ENCODE measurements at regions not wholly inside any gene's neighbourhood (a gene's known extent, or its start where the extent isn't known, plus 50 kb on each side); places are given as distances from the start of the nearest gene placed in this dataset.

GRCh38 chr5:54909911-54910870, 75.2 kb downstream of the ESM1 start:
- H3K4me1 ChIP-seq: no peaks in the 10 kb centered on the region
- no peak for DNase-seq
- intact Hi-C loops (cut with DNase I): loop anchor here (10.0 kb wide), 1 partner anchor 245 kb away; no protein-coding TSS in a partner anchor
- 70 to 76% methylated on average over 4 of the region's 4 CpGs for WGBS, 2 donors
- H3K27me3 ChIP-seq: peaks cover 0 to 59% (median 0%) of the 10 kb centered on the region in 4 donors
- no peaks in the 10 kb centered on the region for H3K9me3 ChIP-seq
- H3K4me3 ChIP-seq: no peak overlapping the region
- H3K27ac ChIP-seq: no peak overlapping the region
- no peaks in the 10 kb centered on the region for H3K36me3 ChIP-seq
- TF ChIP-seq, protein P1, sequence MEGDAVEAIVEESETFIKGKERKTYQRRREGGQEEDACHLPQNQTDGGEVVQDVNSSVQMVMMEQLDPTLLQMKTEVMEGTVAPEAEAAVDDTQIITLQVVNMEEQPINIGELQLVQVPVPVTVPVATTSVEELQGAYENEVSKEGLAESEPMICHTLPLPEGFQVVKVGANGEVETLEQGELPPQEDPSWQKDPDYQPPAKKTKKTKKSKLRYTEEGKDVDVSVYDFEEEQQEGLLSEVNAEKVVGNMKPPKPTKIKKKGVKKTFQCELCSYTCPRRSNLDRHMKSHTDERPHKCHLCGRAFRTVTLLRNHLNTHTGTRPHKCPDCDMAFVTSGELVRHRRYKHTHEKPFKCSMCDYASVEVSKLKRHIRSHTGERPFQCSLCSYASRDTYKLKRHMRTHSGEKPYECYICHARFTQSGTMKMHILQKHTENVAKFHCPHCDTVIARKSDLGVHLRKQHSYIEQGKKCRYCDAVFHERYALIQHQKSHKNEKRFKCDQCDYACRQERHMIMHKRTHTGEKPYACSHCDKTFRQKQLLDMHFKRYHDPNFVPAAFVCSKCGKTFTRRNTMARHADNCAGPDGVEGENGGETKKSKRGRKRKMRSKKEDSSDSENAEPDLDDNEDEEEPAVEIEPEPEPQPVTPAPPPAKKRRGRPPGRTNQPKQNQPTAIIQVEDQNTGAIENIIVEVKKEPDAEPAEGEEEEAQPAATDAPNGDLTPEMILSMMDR (IDR thresholded peaks at IDR 0.05): no peak
- TF ChIP-seq POLR2A (IDR thresholded peaks at IDR 0.05): no peak

DNA sequence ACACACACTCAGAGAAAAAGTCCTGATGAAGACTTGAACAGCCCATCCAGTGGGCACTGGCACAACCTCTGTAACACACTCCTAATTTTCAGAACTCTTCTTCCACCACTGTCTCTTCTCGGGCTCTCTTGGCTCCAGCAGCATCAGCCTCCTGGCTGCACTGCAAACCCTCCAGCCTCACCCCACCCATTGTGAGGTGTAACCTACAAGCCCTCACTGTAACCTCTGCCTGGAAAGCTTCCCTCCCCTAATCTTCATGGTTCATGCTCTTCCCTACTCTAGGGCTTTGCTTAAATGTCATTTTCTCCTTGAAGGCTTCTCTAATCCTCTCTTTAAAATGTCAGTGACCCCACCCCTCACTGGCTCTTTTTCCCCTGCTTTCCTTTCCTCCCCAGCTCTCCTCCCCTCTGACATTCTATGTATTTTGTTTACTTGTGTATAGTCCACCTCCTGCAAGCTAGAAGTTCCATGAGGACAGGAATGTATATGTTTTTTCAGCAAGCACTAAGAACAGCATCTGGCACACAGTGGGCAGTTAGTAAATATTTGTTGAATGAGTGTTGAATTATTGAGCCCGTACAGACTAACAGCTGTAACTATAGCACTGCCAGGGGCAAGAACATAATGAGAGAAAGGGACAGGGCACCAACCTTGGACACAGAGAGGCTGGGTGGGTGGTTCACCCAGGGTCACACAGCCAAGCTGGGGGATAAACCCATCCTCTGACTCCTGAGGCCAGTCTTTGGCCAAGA, 76.4 kb downstream of the ESM1 start:
- 43 to 48% methylated on average over 2 of the region's 2 CpGs for WGBS, 2 donors
- TF ChIP-seq, protein P1 (IDR thresholded peaks at IDR 0.05): no peak
- no peak for TF ChIP-seq POLR2A (IDR thresholded peaks at IDR 0.05)
- intact Hi-C loops (cut with DNase I): loop anchor here (10.0 kb wide), 1 partner anchor 246 kb away; no protein-coding TSS in a partner anchor
- Histone ChIP-seq H3K9me3 (no peaks in the 10 kb centered on the region), H3K4me1 (no peaks in the 10 kb centered on the region), H3K36me3 (no peaks in the 10 kb centered on the region), H3K27me3 (peaks cover 0 to 48% (median 0%) of the 10 kb centered on the region in 4 donors), H3K4me3 (no peak overlapping the region), H3K27ac (no peak overlapping the region)
- no peak for DNase-seq

- Histone ChIP-seq H3K27me3 (peaks cover 0 to 43% (median 0%) of the 10 kb centered on the region in 4 donors), H3K36me3 (no peaks in the 10 kb centered on the region), H3K4me1 (peaks cover 0 to 11% (median 0%) of the 10 kb centered on the region in 3 donors), H3K9me3 (no peaks in the 10 kb centered on the region), H3K4me3 (no peak overlapping the region), H3K27ac (no peak overlapping the region)
- no peak for DNase-seq
- intact Hi-C loops (cut with DNase I): loop anchor here (10.0 kb wide), 1 partner anchor 249 kb away; no protein-coding TSS in a partner anchor
- TF ChIP-seq, protein P1 (IDR thresholded peaks at IDR 0.05): peak in 5 of 6 experiments; percentile 32 to 68 (median 51)
- no peak for TF ChIP-seq POLR2A (IDR thresholded peaks at IDR 0.05)
- 2 to 4% methylated on average over 3 of the region's 3 CpGs for WGBS, 2 donors
These were observed 79.4 kb downstream of the ESM1 start for GRCh38 chr5:54905942-54906537.

- TF ChIP-seq, protein P1 (IDR thresholded peaks at IDR 0.05): no peak
- TF ChIP-seq POLR2A (IDR thresholded peaks at IDR 0.05): no peak
- peaks cover 0 to 50% (median 0%) of the 10 kb centered on the region in 4 donors for H3K27me3 ChIP-seq
- no peaks in the 10 kb centered on the region for H3K9me3 ChIP-seq
- no peak for DNase-seq
- H3K36me3 ChIP-seq: no peaks in the 10 kb centered on the region
- peaks cover 0 to 11% (median 0%) of the 10 kb centered on the region in 3 donors for H3K4me1 ChIP-seq
- 82 to 86% methylated on average over 3 of the region's 3 CpGs for WGBS, 2 donors
- H3K4me3 ChIP-seq: no peak overlapping the region
- intact Hi-C loops (cut with DNase I): loop anchor here (10.0 kb wide), 1 partner anchor 249 kb away; no protein-coding TSS in a partner anchor
- H3K27ac ChIP-seq: no peak overlapping the region
These were observed 80.1 kb downstream of the ESM1 start for GRCh38 chr5:54905246-54905795.
